ENCODE measurements at regions not wholly inside any gene's neighbourhood (a gene's known extent, or its start where the extent isn't known, plus 50 kb on each side); places are given as distances from the start of the nearest gene placed in this dataset.

DNA sequence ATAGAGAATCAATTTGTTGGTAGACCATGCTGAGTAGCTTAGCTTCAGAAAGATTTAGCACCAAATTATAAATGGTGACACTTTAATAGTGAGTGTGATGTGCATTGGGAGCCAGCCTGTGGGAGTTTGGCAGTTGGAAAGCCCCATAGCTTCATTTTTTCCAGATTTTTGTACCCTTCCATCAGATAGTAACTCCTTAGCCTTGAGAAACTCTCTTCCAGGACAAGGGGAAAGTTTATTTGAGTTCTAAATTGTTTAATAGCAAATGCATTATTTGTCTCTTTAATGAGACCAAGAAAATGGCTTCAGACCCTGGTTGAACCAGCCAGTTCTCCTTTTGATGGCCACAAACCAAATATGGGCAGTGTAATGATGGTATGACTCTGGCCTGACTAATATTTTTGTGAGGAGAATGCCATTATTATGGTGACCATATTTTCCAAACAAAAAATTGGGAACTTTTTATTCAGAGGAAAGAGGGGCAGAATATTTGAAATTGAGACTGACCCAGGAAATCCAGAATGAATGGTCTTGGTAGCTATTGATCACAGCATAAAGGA, 49.8 kb downstream of the PLCE1 start:
- no peak for DNase-seq (ENCODE audit: low spot score)

DNA sequence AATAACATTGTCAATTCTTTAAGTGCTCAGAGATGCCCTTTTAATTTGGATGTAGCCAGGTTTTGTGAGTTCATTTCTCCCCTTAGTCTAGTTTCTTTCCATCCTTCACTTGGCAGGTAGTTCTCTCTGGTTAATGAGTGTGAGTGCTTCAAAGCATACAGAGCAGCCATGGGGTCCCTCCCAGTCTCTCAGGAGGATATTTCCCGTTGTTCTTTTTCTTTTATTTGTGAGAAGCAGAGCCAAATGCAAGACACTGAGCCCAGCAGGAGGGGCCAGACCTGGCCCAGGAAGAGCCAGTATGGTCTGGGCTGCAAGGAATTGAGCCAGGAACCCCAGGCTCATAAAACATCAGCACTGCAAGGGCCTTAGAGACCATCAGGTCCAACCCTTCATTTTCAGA, 52.4 kb downstream of the PLCE1 start:
- no peak for DNase-seq (ENCODE audit: low spot score)

DNA sequence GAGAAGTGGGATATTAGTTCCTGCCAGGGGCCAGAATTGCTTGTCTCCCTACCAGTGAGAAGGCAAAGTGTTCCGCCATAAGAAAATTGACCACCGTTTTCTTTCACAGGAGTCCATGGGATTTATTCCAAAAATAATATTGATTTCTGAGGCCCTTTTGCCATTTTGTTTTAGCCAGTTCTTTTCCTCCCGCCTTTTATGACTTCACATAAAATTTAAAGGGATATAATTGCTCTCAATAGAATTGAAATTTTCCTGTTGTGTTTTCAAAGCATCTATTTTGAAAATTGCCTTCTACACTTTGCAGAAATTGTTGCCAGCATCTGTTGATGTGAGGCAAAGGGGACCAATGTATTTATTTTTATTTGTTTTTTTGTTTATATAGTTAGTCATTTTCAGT, 53.6 kb downstream of the PLCE1 start:
- DNase-seq (ENCODE audit: low spot score): no peak

DNA sequence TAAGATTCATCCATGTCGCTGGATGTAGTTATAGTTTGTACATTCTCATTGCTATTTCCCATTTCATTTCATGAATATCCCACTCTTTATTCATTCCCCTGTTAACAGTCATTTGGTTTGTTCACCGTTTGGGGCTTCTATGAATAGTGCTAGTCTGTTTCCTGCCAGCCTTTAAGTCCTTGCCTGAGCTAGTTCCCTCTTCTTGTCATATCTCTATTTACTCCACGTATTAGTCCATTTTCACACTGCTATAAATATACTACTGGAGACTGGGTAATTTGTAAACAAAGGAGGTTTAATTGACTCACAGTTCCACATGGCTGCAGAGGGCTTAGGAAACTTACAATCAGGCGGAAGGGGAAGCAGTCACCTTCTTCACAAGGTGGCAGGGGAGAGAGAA, 56.2 kb downstream of the PLCE1 start:
- DNase-seq (ENCODE audit: low spot score): no peak

GRCh38 chr10:94052281-94052680, 58.5 kb downstream of the PLCE1 start:
- no peak for DNase-seq (ENCODE audit: low spot score)

GRCh38 chr10:94052866-94053791, 59.4 kb downstream of the PLCE1 start:
- DNase-seq (ENCODE audit: low spot score): no peak

- no peak for DNase-seq (ENCODE audit: low spot score)
These were observed 65.6 kb downstream of the PLCE1 start for GRCh38 chr10:94059178-94059883.

- DNase-seq (ENCODE audit: low spot score): no peak
These were observed 67.3 kb downstream of the PLCE1 start for GRCh38 chr10:94061026-94061425.

GRCh38 chr10:94062611-94063010, 68.9 kb downstream of the PLCE1 start:
- no peak for DNase-seq (ENCODE audit: low spot score)

- no peak for DNase-seq (ENCODE audit: low spot score)
These were observed 71.6 kb downstream of the PLCE1 start for GRCh38 chr10:94065362-94065761.

GRCh38 chr10:94065787-94066186, 72.1 kb downstream of the PLCE1 start:
- no peak for DNase-seq (ENCODE audit: low spot score)

DNA sequence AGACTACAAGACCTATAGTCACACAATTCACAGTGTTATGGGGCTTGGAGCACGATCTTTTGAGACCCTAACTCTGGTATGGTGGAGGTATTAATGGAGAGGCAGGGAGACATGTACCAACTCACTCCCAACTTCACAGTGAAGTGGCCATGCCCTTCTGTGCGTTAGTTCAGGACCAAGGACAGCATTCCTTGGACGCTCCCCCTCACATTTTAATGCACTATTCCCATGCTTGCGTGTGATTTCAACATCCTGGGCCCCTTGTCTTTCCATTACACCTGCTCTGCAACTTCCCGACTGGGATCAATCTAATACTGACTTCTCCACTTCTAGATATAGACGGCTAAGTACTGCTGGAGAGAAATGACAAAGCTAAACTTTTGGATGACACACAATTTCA, 72.7 kb downstream of the PLCE1 start:
- DNase-seq (ENCODE audit: low spot score): no peak

DNA sequence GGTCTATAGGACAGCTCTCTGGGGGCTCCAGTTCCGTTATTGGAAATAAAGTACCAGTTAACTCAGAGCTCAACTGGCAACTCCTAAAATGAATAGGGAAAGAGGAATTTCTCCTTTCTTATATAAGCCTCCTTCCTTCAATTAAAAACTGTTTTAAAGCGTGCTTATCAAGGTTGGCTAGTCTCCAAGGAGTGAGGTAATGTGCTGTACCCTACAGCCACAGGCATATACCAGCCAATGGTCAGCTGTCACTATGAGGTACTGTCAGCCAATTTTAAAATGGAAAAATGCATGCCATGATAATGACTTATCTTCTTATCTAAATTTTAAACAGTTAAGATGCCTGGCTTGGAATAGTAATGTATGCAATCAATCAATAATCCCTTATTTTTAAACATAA, 76.2 kb downstream of the PLCE1 start:
- DNase-seq (ENCODE audit: low spot score): no peak

GRCh38 chr10:94074462-94074861, 80.7 kb downstream of the PLCE1 start:
- no peak for DNase-seq (ENCODE audit: low spot score)

- DNase-seq (ENCODE audit: low spot score): no peak
These were observed 81.8 kb downstream of the PLCE1 start for GRCh38 chr10:94075506-94075905.

DNA sequence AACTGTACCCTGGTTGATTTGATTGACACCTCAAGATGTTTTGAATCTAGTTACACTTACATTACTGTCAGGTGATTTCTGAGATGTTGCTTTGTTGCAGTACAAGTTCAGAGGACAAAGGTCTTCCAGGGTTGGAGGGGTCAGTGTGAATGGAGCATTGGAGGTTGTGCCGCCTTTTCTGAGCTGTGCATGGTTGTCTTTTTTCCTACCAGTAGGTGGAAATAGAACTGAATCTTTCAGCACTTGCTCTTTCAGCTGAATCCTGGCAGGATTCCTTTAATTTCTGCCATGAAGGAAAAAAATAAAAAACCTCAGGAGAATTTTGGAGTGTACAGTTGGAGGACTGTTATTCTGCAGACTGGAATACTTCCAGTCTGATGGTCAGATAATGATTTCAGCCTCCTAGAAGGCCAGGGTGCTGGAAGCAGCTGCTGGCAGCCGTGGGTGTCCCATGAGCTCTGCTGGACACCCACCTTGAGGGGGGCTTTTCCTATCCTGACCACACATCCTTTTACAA, 82.7 kb downstream of the PLCE1 start:
- DNase-seq (ENCODE audit: low spot score): no peak

GRCh38 chr10:94077042-94077441, 83.3 kb downstream of the PLCE1 start:
- no peak for DNase-seq (ENCODE audit: low spot score)

DNA sequence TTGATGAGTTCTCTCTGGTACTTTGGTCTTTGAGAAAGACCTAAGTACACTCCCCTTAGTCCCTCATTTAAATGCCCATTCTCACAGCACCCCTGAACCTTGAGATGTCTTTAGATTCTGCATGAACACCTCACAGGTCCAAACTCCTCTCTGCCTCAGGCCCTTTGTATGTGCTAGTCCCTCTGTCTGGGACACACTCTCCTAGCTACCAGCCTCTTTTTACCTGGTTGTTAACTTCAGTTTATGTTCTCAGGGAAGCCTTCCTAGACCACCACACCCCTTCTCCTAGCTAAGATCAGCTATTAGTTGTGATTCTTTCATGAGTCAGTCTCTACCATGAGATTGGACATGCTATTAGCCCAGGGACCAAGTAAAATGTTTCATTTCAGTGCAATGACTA, 86.4 kb downstream of the PLCE1 start:
- DNase-seq (ENCODE audit: low spot score): no peak

DNA sequence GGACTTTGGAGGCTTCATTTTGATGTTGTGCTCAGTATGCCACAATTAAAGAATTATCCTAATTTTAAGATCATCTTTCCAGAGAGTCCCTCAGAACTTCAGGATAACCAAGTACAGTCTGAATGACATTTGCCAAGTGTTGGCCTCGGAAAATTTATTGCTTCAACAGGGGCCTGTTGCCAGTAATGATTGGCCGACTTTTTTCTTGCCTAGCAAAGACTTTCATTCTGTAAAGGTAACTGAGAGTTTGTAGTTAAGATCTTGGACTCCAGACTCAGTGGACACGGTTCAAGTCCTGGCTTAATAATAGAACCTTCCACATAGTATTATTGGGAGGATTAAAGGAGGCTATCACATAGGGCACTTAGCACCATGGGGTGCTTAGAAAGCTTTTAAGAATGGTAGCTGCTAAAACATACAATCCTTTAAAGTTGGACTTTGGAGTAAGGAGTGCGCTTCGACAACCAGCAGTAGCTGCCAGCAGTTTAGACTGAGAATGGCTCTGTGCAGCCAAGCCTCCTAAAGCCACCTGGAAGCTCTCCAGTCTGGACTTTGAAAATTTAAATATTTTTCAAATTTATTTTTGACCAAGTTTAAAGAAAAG, 90.0 kb downstream of the PLCE1 start:
- DNase-seq (ENCODE audit: low spot score): no peak

DNA sequence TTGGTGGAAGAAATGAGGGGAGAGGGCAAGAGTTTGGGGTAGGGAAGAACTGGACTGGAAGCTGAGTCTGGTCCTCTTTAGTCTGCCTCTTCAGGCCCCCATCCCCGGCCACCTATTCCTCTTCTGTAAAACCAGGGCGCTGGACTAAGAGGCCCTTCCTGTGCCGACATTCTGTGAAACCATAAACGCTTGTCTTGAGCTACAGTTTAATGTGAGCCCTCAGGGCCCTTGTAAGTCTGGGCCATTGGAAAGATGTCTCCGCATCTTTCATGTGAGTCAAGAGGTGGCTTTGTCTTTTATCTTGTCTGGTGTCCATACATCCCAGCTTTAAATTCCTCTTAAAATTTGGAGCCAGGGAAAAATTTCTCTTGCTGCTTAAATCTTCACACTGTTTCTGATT, 90.6 kb downstream of the PLCE1 start:
- no peak for DNase-seq (ENCODE audit: low spot score)

DNA sequence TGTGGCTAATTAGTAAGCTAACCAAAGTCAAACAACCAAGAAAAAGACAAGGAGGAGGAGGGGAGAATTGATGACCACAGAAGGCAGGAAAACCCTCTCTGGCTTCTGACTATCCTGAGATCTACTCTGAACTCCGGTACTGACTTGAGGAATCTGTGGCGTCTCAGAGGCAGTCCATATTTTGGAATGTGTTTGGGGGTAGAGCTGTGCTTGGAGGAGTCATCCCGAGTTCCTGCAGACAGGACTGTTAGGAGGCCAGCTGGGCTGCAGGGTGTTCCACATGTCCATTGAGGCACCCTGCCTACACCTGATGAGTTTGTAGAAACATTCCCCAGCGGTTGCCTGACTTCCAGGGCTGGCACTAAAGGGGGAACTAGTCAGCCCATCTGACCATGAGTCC, 91.6 kb downstream of the PLCE1 start:
- DNase-seq (ENCODE audit: low spot score): no peak

DNA sequence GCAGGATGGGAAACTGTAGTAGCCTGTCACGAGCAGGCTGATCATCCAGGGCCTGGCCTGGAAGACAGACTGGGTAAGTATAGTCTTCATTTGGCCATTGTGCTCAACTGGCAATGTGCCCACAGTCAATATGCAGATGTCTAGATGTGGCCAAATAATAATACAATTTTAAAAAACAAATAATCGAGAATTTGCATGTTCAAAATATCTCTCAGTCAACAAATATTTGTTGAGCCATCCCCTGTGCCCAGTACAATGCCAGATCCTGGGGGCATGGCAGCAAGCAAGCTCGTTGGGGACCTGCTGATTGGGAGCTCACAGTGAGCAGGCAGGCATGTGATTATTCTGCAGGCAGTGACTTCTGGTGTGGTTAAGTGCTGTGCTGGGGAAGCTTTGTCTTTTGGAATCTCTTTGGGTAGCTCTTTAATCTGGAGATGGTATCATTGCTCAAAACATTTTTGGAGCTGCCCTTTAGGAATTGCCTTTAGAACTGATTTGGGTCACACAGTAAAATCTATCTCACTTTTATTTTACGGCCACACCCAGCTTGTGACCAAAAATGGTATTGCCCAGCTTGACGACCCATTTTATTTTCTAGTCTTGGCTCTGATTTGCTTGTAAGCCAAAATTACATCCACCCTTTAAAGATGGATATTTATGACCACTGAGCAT, 92.2 kb downstream of the PLCE1 start:
- DNase-seq (ENCODE audit: low spot score): no peak
